ENCODE measurements at regions not wholly inside any gene's neighbourhood (a gene's known extent, or its start where the extent isn't known, plus 50 kb on each side); places are given as distances from the start of the nearest gene placed in this dataset.

- TF ChIP-seq CTCF (conservative IDR thresholded peaks at IDR 0.05; ENCODE audit: low read length): no peak
- TF ChIP-seq EZH2phosphoT487 (IDR thresholded peaks at IDR 0.05; ENCODE audit: borderline replicate concordance, low read depth, low read length): no peak
Measured at GRCh38 chr5:94027145-94027544, 285.7 kb upstream of the POU5F2 start.
